ENCODE measurements at regions not wholly inside any gene's neighbourhood (a gene's known extent, or its start where the extent isn't known, plus 50 kb on each side); places are given as distances from the start of the nearest gene placed in this dataset.

- Histone ChIP-seq H3K79me2 (ENCODE audit: control insufficient read depth in 1 of 2, insufficient read depth in 2 of 2, low read length in 2 of 2) (no peaks in the 10 kb centered on the region), H3K79me1 (ENCODE audit: low read depth, low read length) (no peaks in the 10 kb centered on the region), H4K5ac (ENCODE audit: insufficient read length, low read depth, low read length) (no peak overlapping the region), H3K23me2 (ENCODE audit: low read depth, low read length) (no peaks in the 10 kb centered on the region), H3K4me2 (ENCODE audit: insufficient read depth in 1 of 2, low read depth in 2 of 2, low read length in 2 of 2) (no peak overlapping the region), H2BK120ac (replicated peaks; ENCODE audit: low read depth, low read length) (no peak overlapping the region), H2AFZ (ENCODE audit: low read length) (no peak overlapping the region), H3K14ac (ENCODE audit: insufficient read length) (no peak overlapping the region), H3K4me1 (replicated peaks in 1 of 4; ENCODE audit: control insufficient read depth in 3 of 4, insufficient read depth in 4 of 4, low read length in 3 of 4) (no peaks in the 10 kb centered on the region), H3K36me3 (ENCODE audit: control insufficient read depth in 2 of 4, insufficient read depth in 4 of 4, low read length in 3 of 4) (no peaks in the 10 kb centered on the region), H3K9ac (replicated peaks in 1 of 4; ENCODE audit: extremely low read depth in 1 of 4, low read depth in 3 of 4, low read length in 3 of 4) (no peak overlapping the region), H2AK5ac (ENCODE audit: low read depth, low read length) (no peak overlapping the region), H2BK15ac (ENCODE audit: low read length) (no peak overlapping the region), H3K9me3 (ENCODE audit: insufficient read depth in 2 of 2, low read depth in 1 of 2, low read length in 1 of 2) (no peaks in the 10 kb centered on the region), H4K91ac (replicated peaks; ENCODE audit: insufficient read length, low read length) (no peak overlapping the region), H3K27me3 (replicated peaks in 1 of 4; ENCODE audit: control insufficient read depth in 3 of 4, extremely low read depth in 1 of 4, insufficient read depth in 3 of 4, low read length in 3 of 4) (no peaks in the 10 kb centered on the region), H2BK12ac (ENCODE audit: low read depth, low read length) (no peak overlapping the region), H2BK20ac (ENCODE audit: low read length) (no peak overlapping the region), H3K27ac (ENCODE audit: low read depth, low read length) (no peak overlapping the region), H2BK5ac (ENCODE audit: low read depth, low read length) (no peak overlapping the region), H3K56ac (replicated peaks; ENCODE audit: insufficient read length, low read depth, low read length) (no peak overlapping the region), H3K4me3 (ENCODE audit: extremely low read depth in 1 of 4, insufficient read depth in 2 of 4, low read depth in 3 of 4, low read length in 4 of 4) (no peak overlapping the region), H3K23ac (ENCODE audit: insufficient read length) (no peak overlapping the region), H3K18ac (ENCODE audit: extremely low read depth, low read length) (no peak overlapping the region), H4K20me1 (replicated peaks in 1 of 2; ENCODE audit: control insufficient read depth in 1 of 2, insufficient read depth in 2 of 2, low read length in 2 of 2) (no peaks in the 10 kb centered on the region), H4K8ac (ENCODE audit: extremely low read depth, insufficient read depth, low read length) (no peak overlapping the region), H3K4ac (replicated peaks; ENCODE audit: insufficient read length, low read depth, low read length) (no peak overlapping the region)
- FAIRE-seq (no peak), DNase-seq (ENCODE audit: low read depth in 1 of 2, low spot score in 2 of 2) (no peak)
- ChIA-PET CTCF (ENCODE audit: partially characterized antibody) (interaction anchor here (0.6 to 1.4 kb wide), 4 partner anchors 90 to 470 kb away, joined by 3 to 4 read pairs (median 3); no protein-coding TSS in a partner anchor), POLR2A (ENCODE audit: partially characterized antibody) (no interaction called here)
- 87% methylated on average over 3 of the region's 3 CpGs; no CpG with 5 or more reads in 1 of the 2 experiments for WGBS, 2 experiments (ENCODE audit: extremely low coverage in 1 of 2, insufficient coverage in 1 of 2, insufficient read length in 1 of 2, insufficient replicate concordance in 2 of 2, low coverage in 1 of 2, low lambda C conversion rate in 2 of 2, missing lambda C conversion rate in 1 of 2)
- TF ChIP-seq SIN3A (conservative IDR thresholded peaks at IDR 0.05 in 1 of 2, IDR thresholded peaks at IDR 0.05 in 1 of 2; ENCODE audit: low read depth in 1 of 2, low read length in 2 of 2) (no peak), CHD1 (IDR thresholded peaks at IDR 0.05; ENCODE audit: low read depth, low read length) (no peak), SIX5 (IDR thresholded peaks at IDR 0.05; ENCODE audit: low read depth, low read length) (no peak), RNF2 (IDR thresholded peaks at IDR 0.05; ENCODE audit: borderline replicate concordance, low read depth, low read length, missing control alignments, poor library complexity, severe bottlenecking) (no peak), FOSL1 (IDR thresholded peaks at IDR 0.05; ENCODE audit: insufficient read depth, low read depth, low read length) (no peak), GABPA (IDR thresholded peaks at IDR 0.05; ENCODE audit: borderline replicate concordance, insufficient read depth, low read length) (no peak), POU5F1 (IDR thresholded peaks at IDR 0.05; ENCODE audit: low read depth, low read length) (no peak), KDM4A (IDR thresholded peaks at IDR 0.05; ENCODE audit: low read depth, low read length, severe bottlenecking) (no peak), CREB1 (IDR thresholded peaks at IDR 0.05) (no peak), CTBP2 (IDR thresholded peaks at IDR 0.05; ENCODE audit: borderline replicate concordance, insufficient read depth, insufficient read length, low read length) (no peak), KDM1A (IDR thresholded peaks at IDR 0.05; ENCODE audit: borderline replicate concordance, low read length) (no peak), TAF7 (optimal IDR thresholded peaks at IDR 0.05; ENCODE audit: borderline replicate concordance, low read depth, low read length) (no peak), BACH1 (IDR thresholded peaks at IDR 0.05; ENCODE audit: low read length) (no peak), TBP (IDR thresholded peaks at IDR 0.05; ENCODE audit: low read depth, low read length) (no peak), SP1 (IDR thresholded peaks at IDR 0.05; ENCODE audit: low read depth, low read length) (no peak)
Measured at GRCh38 chr15:87777054-87777561, 479.4 kb downstream of the NTRK3 start.
